Chondrocyte (in vitro differentiated cells): ENCODE measurements at regions not wholly inside any gene's neighbourhood (a gene's known extent, or its start where the extent isn't known, plus 50 kb on each side); places are given as distances from the start of the nearest gene placed in this dataset.
"Not testable (repeated sequence)": the region's sequence is repeated elsewhere in the genome, so short reads cannot be mapped to it uniquely, and the experiment has no call there.

Source experiments
- DNase-seq: peaks from one replicate; pipeline ENCODE4 v3.0.0; 2021; ENCODE audit warnings: mixed read lengths, low spot score
- H3K27ac Mint-ChIP-seq: one replicate; pipeline ENCODE4 v1.8.0; 2021; ENCODE audit warnings: mild to moderate bottlenecking, moderate library complexity, mixed read lengths; ENCODE audit not compliant: unreplicated experiment
- H3K27me3 Mint-ChIP-seq: 2 replicates; pipeline ENCODE4 v1.8.0; 2021; ENCODE audit warnings: low read depth, mixed read lengths
- H3K36me3 Mint-ChIP-seq: 2 replicates; pipeline ENCODE4 v1.8.0; 2021; ENCODE audit warnings: low read depth, mixed read lengths
- H3K4me1 Mint-ChIP-seq: 2 replicates; pipeline ENCODE4 v1.8.0; 2021; ENCODE audit warnings: low read depth, mild to moderate bottlenecking, mixed read lengths
- H3K4me3 Mint-ChIP-seq: one replicate; pipeline ENCODE4 v1.8.0; 2021; ENCODE audit warnings: mild to moderate bottlenecking, moderate library complexity, mixed read lengths; ENCODE audit not compliant: unreplicated experiment
- H3K9me3 Mint-ChIP-seq: 2 replicates; pipeline ENCODE4 v1.8.0; 2021; ENCODE audit warnings: low read depth, mixed read lengths
- CTCF ChIP-seq: fragments of 200-600 bp; sonication (generic); IDR thresholded peaks from 2 replicates; pipeline ENCODE4 v1.5.0; 2021; ENCODE audit warnings: antibody characterized with exemption, mild to moderate bottlenecking, moderate library complexity

DNA sequence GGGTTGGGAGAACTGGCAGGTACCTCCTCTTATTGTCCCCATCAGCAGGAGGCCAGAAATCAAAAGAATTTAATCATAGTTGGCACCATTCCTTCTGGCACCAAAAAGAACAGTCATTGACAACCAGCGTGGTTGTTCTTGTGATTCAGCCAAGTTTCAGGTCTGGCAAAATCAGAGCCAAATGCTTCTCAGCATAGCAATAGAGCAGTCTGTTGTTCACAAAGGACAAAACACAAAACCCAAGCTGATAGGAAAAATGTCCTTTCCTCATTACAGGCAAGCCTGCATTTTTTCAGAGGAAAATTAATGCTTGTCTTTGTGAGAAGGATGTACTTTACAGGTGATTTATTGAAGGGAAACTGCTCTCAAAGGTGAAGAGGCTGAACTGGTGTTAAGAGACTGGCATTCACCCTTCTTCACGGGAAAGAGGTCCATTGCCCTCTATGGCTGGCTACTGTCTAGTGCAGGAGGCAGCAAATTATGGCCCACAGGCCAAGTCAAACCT, 241.8 kb upstream of the ARHGAP42 start:
- DNase-seq, result no peak
- Mint-ChIP-seq H3K9me3 (no peaks in the 10 kb centered on the region), H3K27me3 (no peaks in the 10 kb centered on the region), H3K36me3 (no peaks in the 10 kb centered on the region), H3K4me1 (no peaks in the 10 kb centered on the region), H3K4me3 (no peak overlapping the region), H3K27ac (no peak overlapping the region)
- TF ChIP-seq CTCF, result no peak

GRCh38 chr11:100451801-100452460, 235.2 kb upstream of the ARHGAP42 start:
- not testable (repeated sequence) for H3K27ac Mint-ChIP-seq, H3K9me3 Mint-ChIP-seq, H3K27me3 Mint-ChIP-seq, H3K4me1 Mint-ChIP-seq, H3K4me3 Mint-ChIP-seq, DNase-seq, H3K36me3 Mint-ChIP-seq

DNA sequence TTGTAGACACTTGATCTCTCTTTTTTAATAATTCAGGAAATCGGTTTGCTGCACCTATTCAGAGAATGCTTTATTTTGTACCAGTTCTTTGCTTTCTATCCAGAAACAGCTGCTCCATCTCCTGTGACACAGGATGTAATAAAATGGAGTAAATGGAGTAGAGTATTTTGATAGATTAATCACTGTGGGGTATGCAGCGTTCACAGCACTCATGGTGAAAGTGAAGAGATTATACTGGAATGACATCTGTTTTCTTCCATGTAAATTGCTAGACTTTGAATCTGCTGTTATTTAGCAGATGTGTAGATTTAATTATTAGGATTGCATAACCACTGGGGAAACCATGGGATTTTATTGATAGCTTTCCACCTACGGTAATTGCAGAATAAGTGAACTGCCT, 227.3 kb upstream of the ARHGAP42 start:
- H3K27ac Mint-ChIP-seq, result no peak overlapping the region
- H3K9me3 Mint-ChIP-seq, result peaks cover 6% of the 10 kb centered on the region
- no peak overlapping the region for H3K4me3 Mint-ChIP-seq
- H3K36me3 Mint-ChIP-seq, result no peaks in the 10 kb centered on the region
- H3K27me3 Mint-ChIP-seq, result peaks cover 5% of the 10 kb centered on the region
- no peak for TF ChIP-seq CTCF
- no peaks in the 10 kb centered on the region for H3K4me1 Mint-ChIP-seq
- DNase-seq, result no peak

DNA sequence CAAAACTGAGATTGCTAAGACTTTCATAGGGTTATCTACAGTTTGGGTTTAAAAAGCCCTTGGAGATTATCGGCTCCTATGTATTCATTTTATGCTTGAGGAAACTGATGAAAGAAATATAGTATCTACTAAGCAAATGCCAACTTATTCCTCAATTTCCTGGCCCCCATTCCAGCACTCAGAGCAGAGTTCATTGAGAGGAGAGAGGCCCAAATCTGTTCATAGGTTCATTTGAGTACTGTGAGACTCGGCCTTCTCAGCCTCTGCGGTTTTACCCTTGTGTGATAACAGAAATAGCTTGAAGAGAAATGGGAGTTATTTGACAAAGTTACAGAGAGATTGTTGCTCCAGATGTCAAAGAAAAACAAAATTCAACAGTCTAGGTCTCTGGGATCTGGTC, 226.7 kb upstream of the ARHGAP42 start:
- Mint-ChIP-seq H3K9me3 (peaks cover 6% of the 10 kb centered on the region), H3K36me3 (no peaks in the 10 kb centered on the region), H3K4me1 (no peaks in the 10 kb centered on the region), H3K27ac (no peak overlapping the region), H3K27me3 (peaks cover 5% of the 10 kb centered on the region), H3K4me3 (no peak overlapping the region)
- TF ChIP-seq CTCF, result no peak
- DNase-seq, result no peak

- no peak overlapping the region for H3K27ac Mint-ChIP-seq
- H3K36me3 Mint-ChIP-seq, result peaks cover 3% of the 10 kb centered on the region
- TF ChIP-seq CTCF, result no peak
- peaks cover 11% of the 10 kb centered on the region for H3K27me3 Mint-ChIP-seq
- H3K4me1 Mint-ChIP-seq, result no peaks in the 10 kb centered on the region
- H3K4me3 Mint-ChIP-seq, result no peak overlapping the region
- DNase-seq, result no peak
- H3K9me3 Mint-ChIP-seq, result peaks cover 11% of the 10 kb centered on the region
Measured at GRCh38 chr11:100467821-100468508, 219.1 kb upstream of the ARHGAP42 start.
